ENCODE measurements at regions not wholly inside any gene's neighbourhood (a gene's known extent, or its start where the extent isn't known, plus 50 kb on each side); places are given as distances from the start of the nearest gene placed in this dataset.

GRCh38 chr3:147846293-147846692, 437.1 kb downstream of the ZIC1 start:
- H3K4me1 Mint-ChIP-seq, result peaks cover 16% of the 10 kb centered on the region
- TF ChIP-seq CTCF (conservative IDR thresholded peaks at IDR 0.05), result no peak
- H3K9me3 Mint-ChIP-seq, result peaks cover 2% of the 10 kb centered on the region
- no peak overlapping the region for H3K27ac Mint-ChIP-seq (ENCODE audit: unreplicated experiment)
- no peaks in the 10 kb centered on the region for H3K36me3 Mint-ChIP-seq (ENCODE audit: low read depth)
- no peak overlapping the region for H3K4me3 Mint-ChIP-seq
- no peak for DNase-seq (ENCODE audit: low read depth, low spot score)
- no peaks in the 10 kb centered on the region for H3K27me3 Mint-ChIP-seq (ENCODE audit: low read depth)

GRCh38 chr3:147846854-147847478, 437.8 kb downstream of the ZIC1 start:
- DNase-seq (ENCODE audit: low read depth, low spot score), result no peak
- Mint-ChIP-seq H3K4me3 (no peak overlapping the region), H3K9me3 (peaks cover 2% of the 10 kb centered on the region), H3K27ac (ENCODE audit: unreplicated experiment) (no peak overlapping the region), H3K4me1 (peaks cover 13% of the 10 kb centered on the region), H3K36me3 (ENCODE audit: low read depth) (no peaks in the 10 kb centered on the region), H3K27me3 (ENCODE audit: low read depth) (no peaks in the 10 kb centered on the region)
- TF ChIP-seq CTCF (conservative IDR thresholded peaks at IDR 0.05), result no peak

- Mint-ChIP-seq H3K4me3 (no peak overlapping the region), H3K36me3 (ENCODE audit: low read depth) (no peaks in the 10 kb centered on the region), H3K27ac (ENCODE audit: unreplicated experiment) (no peak overlapping the region), H3K4me1 (peaks cover 9% of the 10 kb centered on the region), H3K27me3 (ENCODE audit: low read depth) (no peaks in the 10 kb centered on the region), H3K9me3 (peaks cover 6% of the 10 kb centered on the region)
- no peak for DNase-seq (ENCODE audit: low read depth, low spot score)
- TF ChIP-seq CTCF (conservative IDR thresholded peaks at IDR 0.05), result no peak
These were observed 441.9 kb downstream of the ZIC1 start for GRCh38 chr3:147851062-147851461.

- Mint-ChIP-seq H3K27me3 (ENCODE audit: low read depth) (no peaks in the 10 kb centered on the region), H3K27ac (ENCODE audit: unreplicated experiment) (no peak overlapping the region), H3K4me3 (no peak overlapping the region), H3K36me3 (ENCODE audit: low read depth) (peaks cover 7% of the 10 kb centered on the region), H3K9me3 (peaks cover 15% of the 10 kb centered on the region), H3K4me1 (no peaks in the 10 kb centered on the region)
- TF ChIP-seq CTCF (conservative IDR thresholded peaks at IDR 0.05), result no peak
- DNase-seq (ENCODE audit: low read depth, low spot score), result no peak
These were observed 445.4 kb downstream of the ZIC1 start for GRCh38 chr3:147854542-147854941.

- no peaks in the 10 kb centered on the region for H3K4me1 Mint-ChIP-seq
- TF ChIP-seq CTCF (conservative IDR thresholded peaks at IDR 0.05), result no peak
- H3K27me3 Mint-ChIP-seq (ENCODE audit: low read depth), result no peaks in the 10 kb centered on the region
- no peak for DNase-seq (ENCODE audit: low read depth, low spot score)
- peaks cover 33% of the 10 kb centered on the region for H3K9me3 Mint-ChIP-seq
- no peak overlapping the region for H3K27ac Mint-ChIP-seq (ENCODE audit: unreplicated experiment)
- peaks cover 27% of the 10 kb centered on the region for H3K36me3 Mint-ChIP-seq (ENCODE audit: low read depth)
- no peak overlapping the region for H3K4me3 Mint-ChIP-seq
These were observed 455.7 kb downstream of the ZIC1 start for GRCh38 chr3:147864754-147865354.

All from neural crest cell (in vitro differentiated cells).